Stimulated activated naive CD8-positive, alpha-beta T cell treated with anti-CD3 and anti-CD28 coated beads, Interleukin-15, amount 100 ng/mL, for 72 hours (primary cell): ENCODE measurements at regions not wholly inside any gene's neighbourhood (a gene's known extent, or its start where the extent isn't known, plus 50 kb on each side); places are given as distances from the start of the nearest gene placed in this dataset.

Experiments used
- ATAC-seq: fragments of 150-1000 bp; cut with Tn5 transposase; 2 replicates; pipeline ENCODE4 v1.10.0; 2021; ENCODE audit warnings: mild to moderate bottlenecking, moderate library complexity
- DNase-seq, 2 donors: peaks; one replicate each; pipeline ENCODE4 v3.0.0; 2021 to 2022
- H3K27ac Mint-ChIP-seq, 2 donors: one replicate each; pipeline ENCODE4 v1.8.0; 2022; ENCODE audit warnings: mild to moderate bottlenecking in 2 of 2, mixed read lengths in 2 of 2, moderate library complexity in 2 of 2
- H3K27me3 Mint-ChIP-seq: one replicate; pipeline ENCODE4 v1.8.0; 2022; ENCODE audit warnings: mixed read lengths
- H3K4me1 Mint-ChIP-seq: one replicate; pipeline ENCODE4 v1.8.0; 2022; ENCODE audit warnings: mild to moderate bottlenecking, mixed read lengths
- H3K4me3 Mint-ChIP-seq, 2 donors: one replicate each; pipeline ENCODE4 v1.8.0; 2022; ENCODE audit warnings: mild to moderate bottlenecking in 2 of 2, mixed read lengths in 2 of 2, moderate library complexity in 1 of 2
- H3K9me3 Mint-ChIP-seq, 2 donors: one replicate each; pipeline ENCODE4 v1.8.0; 2022; ENCODE audit warnings: mixed read lengths in 2 of 2

DNA sequence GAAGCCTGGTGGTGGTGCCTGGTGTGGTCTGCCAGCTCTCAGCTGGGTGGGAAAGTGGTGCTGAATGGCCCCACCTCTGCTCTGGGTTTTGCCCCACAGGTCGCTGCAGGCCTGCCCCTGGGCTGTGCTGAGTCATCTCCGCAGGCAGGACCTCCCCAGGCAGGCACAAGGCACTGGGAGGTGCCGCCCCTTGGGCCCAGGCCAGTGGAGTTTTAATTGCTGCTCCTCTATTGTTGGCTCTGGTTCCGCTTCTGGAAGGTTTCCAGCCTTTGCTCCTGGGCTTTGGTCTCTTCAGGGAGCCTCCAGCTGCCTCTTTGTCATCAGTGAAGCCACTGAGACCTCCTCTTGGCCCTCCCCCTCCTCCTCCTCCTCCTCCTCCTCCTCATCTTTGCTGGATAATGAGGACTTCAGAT lies 180.3 kb upstream of the GRB10 start:
- Mint-ChIP-seq H3K9me3 (peaks cover 11 to 12% of the 10 kb centered on the region in 2 donors), H3K4me3 (no peak overlapping the region), H3K27ac (no peak overlapping the region), H3K4me1 (peaks cover 9% of the 10 kb centered on the region), H3K27me3 (no peaks in the 10 kb centered on the region)
- DNase-seq (no peak), ATAC-seq (peak; percentile 53)

GRCh38 chr7:50962281-50962883 lies 179.7 kb upstream of the GRB10 start:
- no peak for ATAC-seq
- peaks cover 9% of the 10 kb centered on the region for H3K4me1 Mint-ChIP-seq
- no peaks in the 10 kb centered on the region for H3K27me3 Mint-ChIP-seq
- DNase-seq: no peak
- peak overlapping the region in 1 of 2 donors; percentile 37 for H3K27ac Mint-ChIP-seq
- H3K4me3 Mint-ChIP-seq: no peak overlapping the region
- peaks cover 5 to 7% of the 10 kb centered on the region in 2 donors for H3K9me3 Mint-ChIP-seq

- Mint-ChIP-seq H3K9me3 (no peaks in the 10 kb centered on the region), H3K4me3 (no peak overlapping the region), H3K4me1 (peaks cover 9% of the 10 kb centered on the region), H3K27ac (peak overlapping the region in 1 of 2 donors; percentile 21), H3K27me3 (no peaks in the 10 kb centered on the region)
- no peak for DNase-seq
- ATAC-seq: peak; percentile 16
These were observed 178.1 kb upstream of the GRB10 start for GRCh38 chr7:50960621-50961310.

- DNase-seq: no peak
- no peaks in the 10 kb centered on the region for H3K27me3 Mint-ChIP-seq
- H3K4me3 Mint-ChIP-seq: no peak overlapping the region
- H3K4me1 Mint-ChIP-seq: peaks cover 9% of the 10 kb centered on the region
- no peaks in the 10 kb centered on the region for H3K9me3 Mint-ChIP-seq
- no peak overlapping the region for H3K27ac Mint-ChIP-seq
- no peak for ATAC-seq
These were observed 177.3 kb upstream of the GRB10 start for GRCh38 chr7:50959991-50960390.

GRCh38 chr7:50959560-50959959 lies 176.9 kb upstream of the GRB10 start:
- DNase-seq (no peak), ATAC-seq (no peak)
- Mint-ChIP-seq H3K27ac (peak overlapping the region in 1 of 2 donors; percentile 15), H3K27me3 (no peaks in the 10 kb centered on the region), H3K4me3 (no peak overlapping the region), H3K4me1 (peaks cover 9% of the 10 kb centered on the region), H3K9me3 (no peaks in the 10 kb centered on the region)

- H3K4me1 Mint-ChIP-seq: peaks cover 8% of the 10 kb centered on the region
- H3K9me3 Mint-ChIP-seq: no peaks in the 10 kb centered on the region
- DNase-seq (no peak), ATAC-seq (no peak)
- no peaks in the 10 kb centered on the region for H3K27me3 Mint-ChIP-seq
- H3K27ac Mint-ChIP-seq: no peak overlapping the region
- no peak overlapping the region for H3K4me3 Mint-ChIP-seq
These were observed 175.2 kb upstream of the GRB10 start for GRCh38 chr7:50957855-50958254.

DNA sequence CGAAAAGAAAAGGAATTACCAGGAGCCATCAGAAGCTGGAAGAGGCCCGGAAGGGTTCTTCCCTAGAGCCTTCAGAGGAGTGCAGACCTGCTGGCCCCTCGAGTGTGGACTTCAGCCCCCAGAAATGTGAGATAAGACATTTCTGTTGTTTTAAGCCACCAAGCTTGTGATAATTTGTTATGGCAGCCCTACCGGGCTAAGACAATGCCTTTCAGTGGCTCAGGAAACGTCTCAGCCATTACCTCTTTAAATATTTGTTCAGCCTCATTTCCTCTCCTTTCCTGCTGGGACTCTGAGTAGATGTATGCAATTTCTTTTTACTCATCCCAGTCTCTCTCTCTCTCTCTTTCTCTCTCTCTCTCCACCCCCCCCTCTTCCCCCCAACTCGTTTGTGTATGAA lies 174.7 kb upstream of the GRB10 start:
- H3K27me3 Mint-ChIP-seq: no peaks in the 10 kb centered on the region
- no peak for ATAC-seq
- no peak overlapping the region for H3K27ac Mint-ChIP-seq
- no peaks in the 10 kb centered on the region for H3K9me3 Mint-ChIP-seq
- H3K4me3 Mint-ChIP-seq: no peak overlapping the region
- peaks cover 4% of the 10 kb centered on the region for H3K4me1 Mint-ChIP-seq
- DNase-seq: no peak

- H3K4me1 Mint-ChIP-seq: no peaks in the 10 kb centered on the region
- no peak overlapping the region for H3K27ac Mint-ChIP-seq
- H3K27me3 Mint-ChIP-seq: no peaks in the 10 kb centered on the region
- H3K9me3 Mint-ChIP-seq: no peaks in the 10 kb centered on the region
- no peak for ATAC-seq
- H3K4me3 Mint-ChIP-seq: no peak overlapping the region
- no peak for DNase-seq
These were observed 173.9 kb upstream of the GRB10 start for GRCh38 chr7:50956522-50957155.

- Mint-ChIP-seq H3K9me3 (peaks cover 4 to 8% of the 10 kb centered on the region in 2 donors), H3K4me3 (no peak overlapping the region)
These were observed 172.0 kb upstream of the GRB10 start for GRCh38 chr7:50954716-50955115.

DNA sequence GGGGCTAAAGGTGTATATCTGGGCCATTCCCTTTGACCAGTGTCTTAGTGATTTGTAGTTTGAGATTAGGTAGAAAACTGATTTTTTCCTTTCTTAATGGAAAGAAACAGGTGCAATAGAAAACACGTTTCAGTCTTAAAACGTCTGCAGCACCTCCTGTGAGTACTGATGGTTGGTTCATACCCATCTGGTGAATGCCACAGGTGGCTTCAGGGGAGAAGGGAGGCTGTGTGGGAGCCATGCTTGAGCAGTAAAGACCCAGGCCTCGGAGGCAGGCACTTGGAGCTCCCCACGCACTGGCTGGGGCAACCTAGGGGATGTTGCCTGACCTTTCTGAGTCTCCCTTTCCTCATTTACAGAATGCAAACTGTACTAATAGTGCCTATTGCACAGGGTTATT lies 171.5 kb upstream of the GRB10 start:
- no peak for ATAC-seq
- DNase-seq: no peak

More at GRCh38 chr7:50954716-50955115, 172.0 kb upstream of the GRB10 start:
- DNase-seq (no peak), ATAC-seq (no peak)
- no peak overlapping the region for H3K27ac Mint-ChIP-seq
- no peaks in the 10 kb centered on the region for H3K27me3 Mint-ChIP-seq
- no peaks in the 10 kb centered on the region for H3K4me1 Mint-ChIP-seq

GRCh38 chr7:50953820-50954219 lies 171.1 kb upstream of the GRB10 start:
- H3K27ac Mint-ChIP-seq: no peak overlapping the region

More for the DNA sequence above, 171.5 kb upstream of the GRB10 start:
- peaks cover 6 to 13% of the 10 kb centered on the region in 2 donors for H3K9me3 Mint-ChIP-seq
- no peaks in the 10 kb centered on the region for H3K4me1 Mint-ChIP-seq
- no peak overlapping the region for H3K27ac Mint-ChIP-seq
- H3K27me3 Mint-ChIP-seq: no peaks in the 10 kb centered on the region
- no peak overlapping the region for H3K4me3 Mint-ChIP-seq

DNA sequence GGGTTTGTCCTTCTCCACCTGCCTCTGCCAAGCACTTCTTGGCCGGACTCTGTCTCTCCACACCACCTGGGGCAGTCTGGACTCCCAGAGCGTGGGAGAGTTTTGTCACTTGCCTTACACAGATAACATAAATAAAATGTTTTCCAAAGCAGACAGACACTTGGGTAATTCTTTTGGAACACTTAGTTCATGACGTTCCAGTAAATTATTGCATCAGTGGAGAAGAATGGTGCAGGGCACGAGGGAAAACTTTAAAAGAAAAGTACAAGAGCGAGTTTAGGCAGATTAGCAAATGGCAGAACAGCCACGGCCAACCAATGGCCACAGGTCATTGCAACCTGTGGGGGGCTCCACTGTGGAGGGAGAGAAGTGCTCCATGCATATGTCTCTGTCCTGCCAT lies 170.6 kb upstream of the GRB10 start:
- ATAC-seq: no peak
- Mint-ChIP-seq H3K4me1 (no peaks in the 10 kb centered on the region), H3K27me3 (peaks cover 3% of the 10 kb centered on the region), H3K4me3 (no peak overlapping the region), H3K9me3 (peaks cover 15 to 18% of the 10 kb centered on the region in 2 donors), H3K27ac (no peak overlapping the region)
- no peak for DNase-seq

More at GRCh38 chr7:50953820-50954219, 171.1 kb upstream of the GRB10 start:
- Mint-ChIP-seq H3K27me3 (no peaks in the 10 kb centered on the region), H3K9me3 (peaks cover 10 to 15% of the 10 kb centered on the region in 2 donors), H3K4me3 (no peak overlapping the region), H3K4me1 (no peaks in the 10 kb centered on the region)
- no peak for DNase-seq
- ATAC-seq: peak; percentile 39

GRCh38 chr7:50952544-50952943 lies 169.8 kb upstream of the GRB10 start:
- Mint-ChIP-seq H3K27ac (no peak overlapping the region), H3K4me3 (no peak overlapping the region), H3K27me3 (peaks cover 9% of the 10 kb centered on the region), H3K4me1 (no peaks in the 10 kb centered on the region), H3K9me3 (peaks cover 18 to 25% of the 10 kb centered on the region in 2 donors)
- ATAC-seq (no peak), DNase-seq (no peak)

- DNase-seq (no peak), ATAC-seq (no peak)
- H3K4me1 Mint-ChIP-seq: no peaks in the 10 kb centered on the region
- H3K27me3 Mint-ChIP-seq: peaks cover 9% of the 10 kb centered on the region
- no peak overlapping the region for H3K4me3 Mint-ChIP-seq
- H3K9me3 Mint-ChIP-seq: peaks cover 18 to 26% of the 10 kb centered on the region in 2 donors
- no peak overlapping the region for H3K27ac Mint-ChIP-seq
These were observed 169.4 kb upstream of the GRB10 start for GRCh38 chr7:50952120-50952519.

- Mint-ChIP-seq H3K9me3 (peaks cover 4 to 10% of the 10 kb centered on the region in 2 donors), H3K27ac (no peak overlapping the region), H3K27me3 (peaks cover 22% of the 10 kb centered on the region), H3K4me1 (no peaks in the 10 kb centered on the region), H3K4me3 (no peak overlapping the region)
- no peak for DNase-seq
- no peak for ATAC-seq
These were observed 160.8 kb upstream of the GRB10 start for GRCh38 chr7:50943482-50943881.

GRCh38 chr7:50941525-50941924 lies 158.8 kb upstream of the GRB10 start:
- ATAC-seq (no peak), DNase-seq (no peak)
- Mint-ChIP-seq H3K4me3 (no peak overlapping the region), H3K4me1 (no peaks in the 10 kb centered on the region), H3K27me3 (peaks cover 18% of the 10 kb centered on the region), H3K27ac (no peak overlapping the region), H3K9me3 (no peaks in the 10 kb centered on the region)
